ENCODE measurements at regions not wholly inside any gene's neighbourhood (a gene's known extent, or its start where the extent isn't known, plus 50 kb on each side); places are given as distances from the start of the nearest gene placed in this dataset.

GRCh38 chr2:7825591-7826312, 856.1 kb upstream of the ID2 start:
- Histone ChIP-seq H3K4me2 (replicated peaks; ENCODE audit: extremely low read depth, low read length, poor library complexity, severe bottlenecking) (no peak overlapping the region), H3K79me2 (ENCODE audit: insufficient read depth, low read length) (no peaks in the 10 kb centered on the region), H2AFZ (ENCODE audit: insufficient read depth, low read depth, low read length, poor library complexity, severe bottlenecking) (no peak overlapping the region), H3K27me3 (ENCODE audit: control insufficient read depth in 2 of 2, insufficient read depth in 2 of 2, low read length in 2 of 2) (no peaks in the 10 kb centered on the region), H3K27ac (ENCODE audit: low read depth in 1 of 2, low read length in 2 of 2) (no peak overlapping the region), H3K4me1 (ENCODE audit: control insufficient read depth in 1 of 2, insufficient read depth in 2 of 2, low read length in 2 of 2) (no peaks in the 10 kb centered on the region), H3K9me3 (replicated peaks in 1 of 2; ENCODE audit: control insufficient read depth in 1 of 2, insufficient read depth in 1 of 2, low read length in 2 of 2) (no peaks in the 10 kb centered on the region), H3K36me3 (replicated peaks in 1 of 2; ENCODE audit: control insufficient read depth in 1 of 2, insufficient read depth in 2 of 2, low read length in 2 of 2) (no peaks in the 10 kb centered on the region), H4K20me1 (ENCODE audit: insufficient read depth, low read length) (no peaks in the 10 kb centered on the region), H3K9ac (ENCODE audit: insufficient read depth, low read length, poor library complexity, severe bottlenecking) (no peak overlapping the region), H3K4me3 (replicated peaks in 1 of 3; ENCODE audit: low read depth in 2 of 3, low read length in 3 of 3) (no peak overlapping the region)
- 100% methylated on average over 4 of the region's 9 CpGs for WGBS (ENCODE audit: insufficient coverage)
- H3K4me3 Mint-ChIP-seq: no peak overlapping the region
- DNase-seq: no peak
- H3K27me3 Mint-ChIP-seq (ENCODE audit: low read depth in 3 of 3): peaks cover 0 to 4% (median 3%) of the 10 kb centered on the region in 3 donors
- peaks cover 0 to 2% (median 0%) of the 10 kb centered on the region in 7 donors for H3K9me3 Mint-ChIP-seq
- no peak overlapping the region for H3K27ac Mint-ChIP-seq
- no peaks in the 10 kb centered on the region for H3K36me3 Mint-ChIP-seq
- TF ChIP-seq, protein P1, sequence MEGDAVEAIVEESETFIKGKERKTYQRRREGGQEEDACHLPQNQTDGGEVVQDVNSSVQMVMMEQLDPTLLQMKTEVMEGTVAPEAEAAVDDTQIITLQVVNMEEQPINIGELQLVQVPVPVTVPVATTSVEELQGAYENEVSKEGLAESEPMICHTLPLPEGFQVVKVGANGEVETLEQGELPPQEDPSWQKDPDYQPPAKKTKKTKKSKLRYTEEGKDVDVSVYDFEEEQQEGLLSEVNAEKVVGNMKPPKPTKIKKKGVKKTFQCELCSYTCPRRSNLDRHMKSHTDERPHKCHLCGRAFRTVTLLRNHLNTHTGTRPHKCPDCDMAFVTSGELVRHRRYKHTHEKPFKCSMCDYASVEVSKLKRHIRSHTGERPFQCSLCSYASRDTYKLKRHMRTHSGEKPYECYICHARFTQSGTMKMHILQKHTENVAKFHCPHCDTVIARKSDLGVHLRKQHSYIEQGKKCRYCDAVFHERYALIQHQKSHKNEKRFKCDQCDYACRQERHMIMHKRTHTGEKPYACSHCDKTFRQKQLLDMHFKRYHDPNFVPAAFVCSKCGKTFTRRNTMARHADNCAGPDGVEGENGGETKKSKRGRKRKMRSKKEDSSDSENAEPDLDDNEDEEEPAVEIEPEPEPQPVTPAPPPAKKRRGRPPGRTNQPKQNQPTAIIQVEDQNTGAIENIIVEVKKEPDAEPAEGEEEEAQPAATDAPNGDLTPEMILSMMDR (IDR thresholded peaks at IDR 0.05): no peak
- intact Hi-C loops (cut with micrococcal nuclease): no loop called here
- no peaks in the 10 kb centered on the region for H3K4me1 Mint-ChIP-seq

DNA sequence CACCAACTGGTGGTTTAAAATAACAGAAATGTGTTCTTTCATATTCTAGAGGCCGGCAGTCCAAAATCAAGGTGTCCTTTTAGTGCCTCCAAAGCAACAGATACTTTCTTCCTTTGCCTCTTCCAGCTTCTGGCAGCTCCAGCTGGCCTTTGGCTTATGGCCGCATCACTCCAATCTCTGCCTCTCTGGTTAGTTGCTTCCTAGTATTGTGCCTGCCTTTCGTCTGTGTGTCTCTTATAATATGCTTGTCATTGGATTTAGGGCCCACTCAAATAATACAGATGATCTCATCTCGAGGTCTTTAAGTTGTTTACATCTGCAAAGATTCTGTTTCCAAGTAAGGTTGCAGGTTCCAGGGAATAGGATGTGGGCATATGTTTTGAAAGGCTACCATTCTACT, 855.2 kb upstream of the ID2 start:
- no peaks in the 10 kb centered on the region for H3K27me3 ChIP-seq (ENCODE audit: control insufficient read depth in 2 of 2, insufficient read depth in 2 of 2, low read length in 2 of 2)
- intact Hi-C loops (cut with micrococcal nuclease): no loop called here
- H3K4me3 ChIP-seq (replicated peaks in 1 of 3; ENCODE audit: low read depth in 2 of 3, low read length in 3 of 3): no peak overlapping the region
- DNase-seq: no peak
- H2AFZ ChIP-seq (ENCODE audit: insufficient read depth, low read depth, low read length, poor library complexity, severe bottlenecking): no peak overlapping the region
- Mint-ChIP-seq H3K4me1 (no peaks in the 10 kb centered on the region), H3K4me3 (no peak overlapping the region), H3K9me3 (peaks cover 0 to 2% (median 0%) of the 10 kb centered on the region in 7 donors), H3K27ac (no peak overlapping the region), H3K36me3 (no peaks in the 10 kb centered on the region), H3K27me3 (ENCODE audit: low read depth in 3 of 3) (peaks cover 0 to 4% (median 3%) of the 10 kb centered on the region in 3 donors)
- H3K27ac ChIP-seq (ENCODE audit: low read depth in 1 of 2, low read length in 2 of 2): no peak overlapping the region
- no peaks in the 10 kb centered on the region for H3K9me3 ChIP-seq (replicated peaks in 1 of 2; ENCODE audit: control insufficient read depth in 1 of 2, insufficient read depth in 1 of 2, low read length in 2 of 2)
- no peak overlapping the region for H3K9ac ChIP-seq (ENCODE audit: insufficient read depth, low read length, poor library complexity, severe bottlenecking)
- H3K79me2 ChIP-seq (ENCODE audit: insufficient read depth, low read length): no peaks in the 10 kb centered on the region
- H3K36me3 ChIP-seq (replicated peaks in 1 of 2; ENCODE audit: control insufficient read depth in 1 of 2, insufficient read depth in 2 of 2, low read length in 2 of 2): no peaks in the 10 kb centered on the region
- no peaks in the 10 kb centered on the region for H4K20me1 ChIP-seq (ENCODE audit: insufficient read depth, low read length)
- H3K4me2 ChIP-seq (replicated peaks; ENCODE audit: extremely low read depth, low read length, poor library complexity, severe bottlenecking): no peak overlapping the region
- H3K4me1 ChIP-seq (ENCODE audit: control insufficient read depth in 1 of 2, insufficient read depth in 2 of 2, low read length in 2 of 2): no peaks in the 10 kb centered on the region
- WGBS (ENCODE audit: insufficient coverage): 92% methylated on average over 2 of the region's 4 CpGs
- TF ChIP-seq, protein P1 (IDR thresholded peaks at IDR 0.05): no peak

All from CD14-positive monocyte (primary cell).